Glomerular visceral epithelial cell (primary cell): ENCODE measurements at regions not wholly inside any gene's neighbourhood (a gene's known extent, or its start where the extent isn't known, plus 50 kb on each side); places are given as distances from the start of the nearest gene placed in this dataset.
"Not testable (repeated sequence)": the region's sequence is repeated elsewhere in the genome, so short reads cannot be mapped to it uniquely, and the experiment has no call there.

ENCODE experiments used
- DNase-seq: peaks from one replicate; pipeline ENCODE4 v3.0.0-alpha.2; 2016; ENCODE audit errors: extremely low spot score

GRCh38 chr2:131584380-131584779 is 56.7 kb downstream of the CCDC74A start:
- DNase-seq: no peak

- DNase-seq: no peak
Measured at GRCh38 chr2:131584940-131585339, 57.3 kb downstream of the CCDC74A start.

- DNase-seq: no peak
Measured at GRCh38 chr2:131588152-131588873, 60.6 kb downstream of the CCDC74A start.

- DNase-seq: not testable (repeated sequence)
Measured at GRCh38 chr2:131589126-131589525, 61.4 kb downstream of the CCDC74A start.

GRCh38 chr2:131590366-131590765 is 62.7 kb downstream of the CCDC74A start:
- no peak for DNase-seq

GRCh38 chr2:131590896-131591295 is 63.2 kb downstream of the CCDC74A start:
- no peak for DNase-seq

GRCh38 chr2:131596561-131596960 is 68.9 kb downstream of the CCDC74A start:
- not testable (repeated sequence) for DNase-seq

GRCh38 chr2:131602444-131602843 is 74.8 kb downstream of the CCDC74A start:
- DNase-seq: not testable (repeated sequence)

- not testable (repeated sequence) for DNase-seq
Measured at GRCh38 chr2:131604652-131605051, 77.0 kb downstream of the CCDC74A start.

GRCh38 chr2:131606366-131606765 is 78.7 kb downstream of the CCDC74A start:
- DNase-seq: not testable (repeated sequence)

GRCh38 chr2:131607056-131607455 is 79.4 kb downstream of the CCDC74A start:
- not testable (repeated sequence) for DNase-seq

- DNase-seq: not testable (repeated sequence)
Measured at GRCh38 chr2:131614539-131614938, 86.9 kb downstream of the CCDC74A start.

- not testable (repeated sequence) for DNase-seq
Measured at GRCh38 chr2:131618320-131618719, 90.6 kb downstream of the CCDC74A start.

- DNase-seq: not testable (repeated sequence)
Measured at GRCh38 chr2:131622874-131623273, 95.2 kb downstream of the CCDC74A start.

GRCh38 chr2:131626011-131626410 is 98.3 kb downstream of the CCDC74A start:
- not testable (repeated sequence) for DNase-seq

- DNase-seq: not testable (repeated sequence)
Measured at GRCh38 chr2:131626565-131626964, 98.9 kb downstream of the CCDC74A start.

- DNase-seq: not testable (repeated sequence)
Measured at GRCh38 chr2:131627777-131628176, 100.1 kb downstream of the CCDC74A start.

GRCh38 chr2:131631648-131632047 is 104.0 kb downstream of the CCDC74A start:
- not testable (repeated sequence) for DNase-seq

- DNase-seq: not testable (repeated sequence)
Measured at GRCh38 chr2:131633405-131633804, 105.7 kb downstream of the CCDC74A start.

GRCh38 chr2:131633827-131634695 is 106.4 kb downstream of the CCDC74A start:
- not testable (repeated sequence) for DNase-seq

- DNase-seq: no peak
Measured at GRCh38 chr2:131635611-131636010, 107.9 kb downstream of the CCDC74A start.

- DNase-seq: not testable (repeated sequence)
Measured at GRCh38 chr2:131636704-131637308, 109.1 kb downstream of the CCDC74A start.
